Muscle layer of duodenum (tissue), 2 donors: ENCODE measurements at regions not wholly inside any gene's neighbourhood (a gene's known extent, or its start where the extent isn't known, plus 50 kb on each side); places are given as distances from the start of the nearest gene placed in this dataset.

Experiments
- H3K27ac ChIP-seq: one replicate; pipeline ENCODE4 v1.7.0; 2013; ENCODE audit warnings: mild to moderate bottlenecking, low read length
- H3K27me3 ChIP-seq: one replicate; pipeline ENCODE4 v1.7.0; 2013; ENCODE audit warnings: low read depth, mild to moderate bottlenecking, control low read depth, low read length
- H3K36me3 ChIP-seq, 2 donors: one replicate each; pipeline ENCODE4 v1.7.0; 2013; ENCODE audit warnings: low read length in 2 of 2, control low read depth in 1 of 2, mild to moderate bottlenecking in 1 of 2; ENCODE audit not compliant: insufficient read depth in 2 of 2, control insufficient read depth in 1 of 2
- H3K4me1 ChIP-seq, 2 donors: one replicate each; pipeline ENCODE4 v1.7.0; 2013; ENCODE audit warnings: low read length in 2 of 2, mild to moderate bottlenecking in 2 of 2, control low read depth in 1 of 2, moderate library complexity in 1 of 2; ENCODE audit not compliant: insufficient read depth in 2 of 2, control insufficient read depth in 1 of 2
- H3K4me3 ChIP-seq, 2 donors: one replicate each; pipeline ENCODE4 v1.7.0; 2013; ENCODE audit warnings: low read length in 2 of 2, low read depth in 1 of 2, mild to moderate bottlenecking in 1 of 2
- H3K9me3 ChIP-seq, 2 donors: one replicate each; pipeline ENCODE4 v1.7.0; 2013; ENCODE audit warnings: low read length in 2 of 2, control low read depth in 1 of 2, mild to moderate bottlenecking in 1 of 2; ENCODE audit not compliant: control insufficient read depth in 1 of 2
- donor health status: healthy.

DNA sequence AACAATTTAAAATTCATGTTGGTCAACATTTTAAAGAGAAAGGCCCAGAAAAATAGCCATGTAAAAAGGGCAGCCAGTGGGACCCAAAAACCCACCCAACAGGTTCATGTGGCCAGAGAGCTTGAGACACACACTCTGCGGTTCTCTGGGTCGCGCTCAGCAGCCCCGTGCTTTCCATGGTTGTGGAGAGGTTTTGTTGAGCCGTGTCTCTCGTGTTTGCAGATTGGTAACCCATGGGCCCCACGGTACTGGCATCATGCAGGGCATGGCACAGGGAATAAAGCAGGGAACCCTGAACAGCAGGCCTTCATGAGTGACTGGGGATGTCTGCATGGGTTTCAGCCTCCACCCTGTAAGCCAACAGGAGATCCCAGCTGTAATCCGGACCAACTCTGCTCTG lies 127.7 kb upstream of the CST7 start:
- Histone ChIP-seq H3K4me1 (no peaks in the 10 kb centered on the region), H3K27ac (no peak overlapping the region), H3K36me3 (no peaks in the 10 kb centered on the region), H3K4me3 (no peak overlapping the region), H3K27me3 (no peaks in the 10 kb centered on the region), H3K9me3 (no peaks in the 10 kb centered on the region)

DNA sequence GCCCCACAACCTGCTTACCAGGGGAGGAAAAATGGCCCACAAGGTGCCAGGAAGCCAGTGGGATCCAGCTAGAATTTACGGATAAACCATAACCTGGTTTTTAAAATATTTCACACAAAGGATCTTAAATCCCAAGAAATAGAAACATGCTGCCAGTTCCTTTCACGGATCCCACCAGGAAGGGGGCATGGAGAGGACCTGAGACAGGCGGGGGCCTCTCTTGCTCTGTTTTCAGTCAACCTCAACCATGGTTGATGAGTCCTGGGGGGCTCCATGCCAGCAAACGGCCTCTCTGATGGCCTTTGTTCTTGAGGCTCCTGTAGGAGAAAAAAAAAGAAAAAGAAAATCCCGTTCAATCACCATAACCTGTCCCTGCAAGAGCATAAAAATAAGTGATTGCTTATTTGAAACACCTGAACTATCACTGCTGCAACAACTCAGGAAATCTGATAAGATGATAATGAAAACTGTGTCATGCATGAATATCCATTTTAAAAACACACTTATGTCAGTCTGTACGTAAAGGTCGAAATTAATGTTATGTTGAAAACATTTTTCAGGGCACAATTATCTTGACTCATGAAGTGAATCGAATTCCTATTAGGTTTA lies 125.8 kb upstream of the CST7 start:
- no peak overlapping the region for H3K4me3 ChIP-seq
- H3K27ac ChIP-seq = no peak overlapping the region
- no peaks in the 10 kb centered on the region for H3K36me3 ChIP-seq
- H3K27me3 ChIP-seq = no peaks in the 10 kb centered on the region
- H3K9me3 ChIP-seq = no peaks in the 10 kb centered on the region
- H3K4me1 ChIP-seq = no peaks in the 10 kb centered on the region

DNA sequence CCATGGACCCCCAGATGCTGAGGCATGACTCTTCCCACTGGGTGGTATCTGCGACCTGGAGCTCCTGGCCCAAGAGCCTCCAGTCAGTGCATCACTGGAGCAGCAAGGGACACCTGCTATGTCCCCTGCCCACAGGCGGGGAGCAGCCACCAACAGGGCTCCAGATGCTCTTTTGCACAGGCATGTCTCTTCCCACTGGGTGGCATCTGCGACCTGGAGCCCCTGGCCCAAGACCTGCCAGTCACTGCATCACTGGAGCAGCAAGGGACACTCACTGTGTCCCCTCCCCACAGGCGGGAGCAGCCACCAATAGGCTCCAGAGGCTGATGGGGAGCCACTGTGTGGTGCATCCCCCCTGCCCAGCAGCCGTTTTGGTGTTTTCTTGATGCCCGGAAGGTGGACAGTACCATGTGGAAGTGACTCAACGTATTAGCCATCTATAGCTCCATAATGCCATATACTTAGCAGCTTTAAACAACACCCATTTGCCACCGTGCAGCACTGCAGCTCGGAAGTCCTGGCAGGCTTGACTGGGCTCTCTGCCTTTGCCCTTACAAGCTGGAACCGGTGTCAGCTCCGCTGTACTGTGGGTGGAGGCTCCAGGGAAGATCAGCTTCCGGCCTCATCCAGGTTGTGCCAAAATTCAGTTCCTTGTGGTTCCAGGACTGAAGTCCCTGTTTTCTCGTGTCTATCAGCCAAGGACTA lies 124.9 kb upstream of the CST7 start:
- Histone ChIP-seq H3K4me3 (no peak overlapping the region), H3K36me3 (no peaks in the 10 kb centered on the region), H3K9me3 (no peaks in the 10 kb centered on the region), H3K27me3 (no peaks in the 10 kb centered on the region), H3K27ac (no peak overlapping the region), H3K4me1 (no peaks in the 10 kb centered on the region)

DNA sequence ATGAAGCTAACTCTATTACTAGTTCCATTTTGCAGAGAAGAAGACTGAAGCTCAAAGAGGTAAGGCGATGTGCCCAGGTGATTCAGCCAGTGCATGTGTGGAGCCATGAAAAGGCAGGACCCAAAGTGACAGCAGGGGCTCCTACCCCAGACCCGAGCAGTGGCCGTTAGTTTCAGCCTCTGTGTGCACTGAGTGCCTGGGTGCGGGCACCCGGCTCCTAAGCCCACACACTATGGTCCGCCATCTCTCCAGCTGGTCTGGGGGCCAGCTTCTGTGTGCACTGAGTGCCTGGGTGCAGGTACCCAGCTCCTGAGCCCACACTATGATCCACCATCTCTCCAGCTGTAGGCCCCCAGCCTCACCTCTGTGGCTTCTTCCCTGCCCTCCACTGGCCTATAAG lies 123.5 kb upstream of the CST7 start:
- Histone ChIP-seq H3K36me3 (no peaks in the 10 kb centered on the region), H3K4me3 (no peak overlapping the region), H3K4me1 (no peaks in the 10 kb centered on the region), H3K9me3 (no peaks in the 10 kb centered on the region), H3K27ac (no peak overlapping the region), H3K27me3 (no peaks in the 10 kb centered on the region)

DNA sequence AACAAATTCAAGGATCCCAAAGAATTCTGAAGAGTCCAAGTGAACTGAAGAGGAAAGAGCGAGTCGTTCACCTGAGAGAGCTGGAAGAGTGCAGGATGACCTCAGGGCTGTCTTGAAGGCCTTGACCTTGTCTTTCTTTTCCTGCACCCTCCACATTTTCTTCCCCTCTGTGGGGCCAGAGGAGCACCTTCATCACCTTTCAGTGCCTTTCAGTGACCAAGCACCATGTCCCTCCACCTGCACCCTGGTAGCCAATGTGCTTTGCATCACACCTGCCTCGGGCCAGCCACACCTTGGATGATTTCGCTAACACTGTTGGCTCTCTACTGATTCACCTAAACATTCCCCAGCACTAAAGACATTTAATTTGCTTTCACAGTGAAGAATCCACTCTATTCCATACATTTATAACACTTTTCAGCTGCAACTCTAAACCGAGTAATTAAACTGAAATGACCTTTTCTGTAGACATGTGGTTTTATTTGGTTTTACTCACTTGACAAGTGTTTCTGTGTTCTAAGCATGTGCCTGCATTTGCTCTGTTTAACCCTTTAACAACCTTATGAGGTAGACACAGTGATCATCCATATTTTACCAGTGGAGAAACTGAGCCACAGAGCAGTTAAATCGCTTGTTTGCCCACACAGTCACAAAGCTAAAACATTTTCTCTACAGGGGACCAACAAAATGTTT lies 121.3 kb upstream of the CST7 start:
- H3K27me3 ChIP-seq = no peaks in the 10 kb centered on the region
- no peak overlapping the region for H3K4me3 ChIP-seq
- H3K9me3 ChIP-seq = no peaks in the 10 kb centered on the region
- no peaks in the 10 kb centered on the region for H3K4me1 ChIP-seq
- no peak overlapping the region for H3K27ac ChIP-seq
- no peaks in the 10 kb centered on the region for H3K36me3 ChIP-seq

DNA sequence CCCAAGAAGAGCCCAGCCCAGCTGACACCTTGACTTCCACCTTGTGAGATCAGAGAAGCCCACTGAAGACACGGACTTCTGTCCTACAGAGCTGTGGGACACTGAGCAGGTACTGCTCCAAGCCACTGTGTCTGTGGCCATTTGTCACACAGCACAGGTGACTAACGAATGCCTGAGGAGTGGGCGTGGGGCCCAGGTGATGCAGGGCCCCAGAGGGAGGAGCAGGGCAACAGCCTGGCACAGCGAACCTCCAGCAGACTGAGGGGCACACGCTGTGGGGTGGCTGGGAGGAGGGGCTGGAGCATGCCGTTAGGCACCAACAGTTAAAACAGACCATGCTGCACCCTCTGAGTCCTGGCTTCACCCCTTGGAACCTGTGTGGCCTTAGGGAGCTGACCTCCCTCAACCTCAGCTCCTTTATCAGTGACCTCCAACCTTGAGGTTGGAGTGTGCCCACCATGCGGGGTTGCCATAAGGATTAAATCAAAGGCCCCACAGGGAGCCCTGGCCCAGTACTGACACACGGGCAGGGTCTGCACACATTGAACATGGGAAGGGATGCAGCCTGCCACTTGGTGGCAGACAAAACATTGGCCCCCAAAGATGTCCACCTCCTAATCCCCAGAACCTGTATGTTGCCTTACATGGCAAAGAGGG lies 119.9 kb upstream of the CST7 start:
- no peaks in the 10 kb centered on the region for H3K4me1 ChIP-seq
- H3K27ac ChIP-seq = no peak overlapping the region
- H3K36me3 ChIP-seq = no peaks in the 10 kb centered on the region
- no peak overlapping the region for H3K4me3 ChIP-seq
- no peaks in the 10 kb centered on the region for H3K9me3 ChIP-seq
- H3K27me3 ChIP-seq = no peaks in the 10 kb centered on the region

DNA sequence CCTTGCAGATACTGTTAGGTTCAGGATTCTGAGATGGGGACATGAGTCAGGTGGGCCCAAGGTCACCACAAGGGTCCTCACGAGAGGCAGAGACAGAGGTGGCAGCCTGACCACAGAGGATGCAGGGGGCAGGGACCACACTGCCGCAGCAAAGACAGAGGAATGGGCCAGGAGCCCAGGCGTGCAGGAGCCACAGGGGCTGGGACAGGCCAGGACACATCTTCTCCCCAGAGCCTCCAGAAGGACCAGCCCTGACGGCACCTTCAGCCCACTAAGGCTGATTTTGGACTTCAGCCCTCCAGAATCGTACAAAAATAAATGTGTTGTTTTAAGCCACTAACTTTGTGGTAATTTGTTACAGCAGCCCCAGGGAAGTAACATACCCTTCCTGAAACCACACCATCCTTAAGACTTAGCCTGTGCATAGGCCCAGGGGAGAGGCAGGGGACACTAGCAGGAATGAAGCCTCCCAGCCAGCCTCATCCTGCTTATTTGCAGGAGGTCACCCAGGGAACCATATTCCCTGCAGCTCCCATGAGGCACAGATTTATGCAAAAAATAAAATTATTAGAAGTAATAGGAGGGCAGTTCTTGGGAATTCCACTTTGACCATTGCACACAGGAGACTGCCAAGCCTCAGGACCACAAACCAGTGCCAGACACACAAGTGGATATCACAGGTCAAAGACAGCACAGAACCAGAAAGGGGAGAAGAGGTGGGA lies 119.3 kb upstream of the CST7 start:
- Histone ChIP-seq H3K27ac (no peak overlapping the region), H3K9me3 (no peaks in the 10 kb centered on the region), H3K4me1 (no peaks in the 10 kb centered on the region), H3K27me3 (no peaks in the 10 kb centered on the region), H3K36me3 (no peaks in the 10 kb centered on the region), H3K4me3 (no peak overlapping the region)

DNA sequence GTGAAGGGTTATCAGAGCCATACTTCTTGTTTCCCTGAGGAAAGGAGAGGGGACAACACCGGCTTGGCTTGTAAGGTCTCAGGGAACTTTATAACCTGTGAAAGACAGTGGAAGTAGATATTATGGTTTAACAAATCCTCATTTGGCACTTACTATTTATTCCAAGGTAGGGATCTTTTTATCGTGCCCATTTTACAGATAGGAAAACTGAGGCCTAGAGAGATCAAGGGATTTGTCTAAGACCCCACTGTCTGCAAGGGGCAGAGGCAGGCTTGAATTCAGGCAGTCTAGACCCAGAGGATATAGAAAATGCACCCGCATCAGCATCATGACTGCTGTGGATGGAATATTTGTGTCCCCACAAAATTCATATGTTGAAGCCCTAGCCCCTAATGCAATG lies 118.4 kb upstream of the CST7 start:
- no peak overlapping the region for H3K4me3 ChIP-seq
- no peak overlapping the region for H3K27ac ChIP-seq
- no peaks in the 10 kb centered on the region for H3K36me3 ChIP-seq
- no peaks in the 10 kb centered on the region for H3K9me3 ChIP-seq
- H3K4me1 ChIP-seq = no peaks in the 10 kb centered on the region
- no peaks in the 10 kb centered on the region for H3K27me3 ChIP-seq

DNA sequence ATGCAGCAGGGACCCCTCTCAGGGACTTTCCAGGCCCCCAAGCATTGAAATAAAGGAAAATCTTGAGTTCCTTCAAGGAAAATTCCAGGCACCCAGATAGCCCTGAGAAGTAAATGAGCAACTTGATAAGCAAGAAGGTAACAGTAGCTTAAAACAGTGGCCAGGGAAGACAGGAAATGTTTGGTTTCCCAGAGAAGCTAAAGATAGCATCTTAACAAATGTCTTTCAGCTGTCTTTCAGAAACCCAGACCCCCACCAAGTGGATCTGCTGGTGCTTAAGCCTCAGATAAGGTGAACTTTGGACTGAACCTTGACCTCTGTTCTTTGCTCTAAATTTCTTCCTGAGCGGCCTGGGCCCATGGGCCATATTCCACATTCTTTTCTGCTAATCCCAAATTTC lies 117.8 kb upstream of the CST7 start:
- no peak overlapping the region for H3K27ac ChIP-seq
- no peaks in the 10 kb centered on the region for H3K36me3 ChIP-seq
- H3K27me3 ChIP-seq = no peaks in the 10 kb centered on the region
- H3K4me1 ChIP-seq = no peaks in the 10 kb centered on the region
- H3K4me3 ChIP-seq = no peak overlapping the region
- no peaks in the 10 kb centered on the region for H3K9me3 ChIP-seq

DNA sequence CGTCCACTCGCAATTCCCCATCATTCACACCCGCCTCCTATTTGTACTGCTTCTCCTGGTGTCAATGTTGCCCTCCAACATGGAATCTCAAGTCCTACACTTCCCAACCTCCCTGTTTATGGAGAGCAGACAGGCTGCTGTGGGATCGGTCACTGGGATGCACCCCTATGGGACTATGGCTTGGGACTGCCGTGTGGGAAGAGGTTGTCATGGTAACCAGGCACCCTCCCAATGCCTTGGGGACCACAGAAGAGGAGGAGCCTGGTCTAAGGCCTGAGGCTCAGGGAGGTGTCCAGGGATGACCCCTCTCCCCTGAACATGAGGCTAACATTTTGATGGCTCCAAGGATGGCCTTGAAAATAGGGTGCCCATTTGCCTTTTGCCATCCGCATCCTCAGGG lies 116.6 kb upstream of the CST7 start:
- Histone ChIP-seq H3K27me3 (no peaks in the 10 kb centered on the region), H3K36me3 (no peaks in the 10 kb centered on the region), H3K4me3 (no peak overlapping the region), H3K27ac (no peak overlapping the region), H3K4me1 (no peaks in the 10 kb centered on the region), H3K9me3 (no peaks in the 10 kb centered on the region)

DNA sequence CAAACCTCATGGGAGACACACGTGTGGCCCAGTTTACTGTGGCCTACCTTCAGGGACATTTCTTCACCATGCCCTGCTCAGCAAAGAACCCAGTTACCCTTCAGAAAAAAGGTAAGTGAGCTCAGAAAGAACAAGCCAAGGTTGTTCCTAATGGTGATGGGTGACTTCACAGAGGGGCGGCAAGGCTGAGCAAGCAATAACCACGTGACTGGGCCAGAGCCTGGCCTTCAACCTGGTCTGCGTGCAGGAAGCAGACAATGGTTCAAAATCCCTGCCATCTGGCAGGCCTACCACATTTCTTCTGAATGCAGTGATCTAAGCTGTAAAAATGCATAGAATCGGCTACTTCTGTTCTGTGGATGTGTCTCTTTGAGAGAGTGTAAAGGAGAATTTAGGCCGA lies 115.5 kb upstream of the CST7 start:
- Histone ChIP-seq H3K4me1 (no peaks in the 10 kb centered on the region), H3K36me3 (no peaks in the 10 kb centered on the region), H3K27ac (no peak overlapping the region), H3K27me3 (no peaks in the 10 kb centered on the region), H3K9me3 (no peaks in the 10 kb centered on the region), H3K4me3 (no peak overlapping the region)
